ENCODE measurements at regions not wholly inside any gene's neighbourhood (a gene's known extent, or its start where the extent isn't known, plus 50 kb on each side); places are given as distances from the start of the nearest gene placed in this dataset.

- Histone ChIP-seq H3K36me3 (no peaks in the 10 kb centered on the region), H3K27ac (no peak overlapping the region), H3K4me3 (no peak overlapping the region), H3K4me1 (no peaks in the 10 kb centered on the region), H3K27me3 (no peaks in the 10 kb centered on the region), H3K9me3 (no peaks in the 10 kb centered on the region)
- DNase-seq, result no peak
- TF ChIP-seq, protein P1, sequence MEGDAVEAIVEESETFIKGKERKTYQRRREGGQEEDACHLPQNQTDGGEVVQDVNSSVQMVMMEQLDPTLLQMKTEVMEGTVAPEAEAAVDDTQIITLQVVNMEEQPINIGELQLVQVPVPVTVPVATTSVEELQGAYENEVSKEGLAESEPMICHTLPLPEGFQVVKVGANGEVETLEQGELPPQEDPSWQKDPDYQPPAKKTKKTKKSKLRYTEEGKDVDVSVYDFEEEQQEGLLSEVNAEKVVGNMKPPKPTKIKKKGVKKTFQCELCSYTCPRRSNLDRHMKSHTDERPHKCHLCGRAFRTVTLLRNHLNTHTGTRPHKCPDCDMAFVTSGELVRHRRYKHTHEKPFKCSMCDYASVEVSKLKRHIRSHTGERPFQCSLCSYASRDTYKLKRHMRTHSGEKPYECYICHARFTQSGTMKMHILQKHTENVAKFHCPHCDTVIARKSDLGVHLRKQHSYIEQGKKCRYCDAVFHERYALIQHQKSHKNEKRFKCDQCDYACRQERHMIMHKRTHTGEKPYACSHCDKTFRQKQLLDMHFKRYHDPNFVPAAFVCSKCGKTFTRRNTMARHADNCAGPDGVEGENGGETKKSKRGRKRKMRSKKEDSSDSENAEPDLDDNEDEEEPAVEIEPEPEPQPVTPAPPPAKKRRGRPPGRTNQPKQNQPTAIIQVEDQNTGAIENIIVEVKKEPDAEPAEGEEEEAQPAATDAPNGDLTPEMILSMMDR (IDR thresholded peaks at IDR 0.05), result no peak
- intact Hi-C loops (cut with DNase I; ENCODE audit: low total_unique reads), result no loop called here
Observed at GRCh38 chr6:21856456-21856825, 262.9 kb downstream of the SOX4 start.

GRCh38 chr6:21856844-21857243 lies 263.3 kb downstream of the SOX4 start:
- Histone ChIP-seq H3K4me1 (no peaks in the 10 kb centered on the region), H3K27ac (no peak overlapping the region), H3K4me3 (no peak overlapping the region), H3K9me3 (no peaks in the 10 kb centered on the region), H3K27me3 (no peaks in the 10 kb centered on the region), H3K36me3 (no peaks in the 10 kb centered on the region)
- DNase-seq, result no peak
- TF ChIP-seq, protein P1 (IDR thresholded peaks at IDR 0.05), result no peak
- intact Hi-C loops (cut with DNase I; ENCODE audit: low total_unique reads), result no loop called here

GRCh38 chr6:21858076-21858475 lies 264.5 kb downstream of the SOX4 start:
- DNase-seq, result no peak
- intact Hi-C loops (cut with DNase I; ENCODE audit: low total_unique reads), result no loop called here
- H3K4me1 ChIP-seq, result no peaks in the 10 kb centered on the region
- no peaks in the 10 kb centered on the region for H3K36me3 ChIP-seq
- no peak overlapping the region for H3K4me3 ChIP-seq
- TF ChIP-seq, protein P1 (IDR thresholded peaks at IDR 0.05), result no peak
- no peak overlapping the region for H3K27ac ChIP-seq
- no peaks in the 10 kb centered on the region for H3K27me3 ChIP-seq
- H3K9me3 ChIP-seq, result no peaks in the 10 kb centered on the region

- no peak overlapping the region for H3K4me3 ChIP-seq
- TF ChIP-seq, protein P1 (IDR thresholded peaks at IDR 0.05), result no peak
- H3K36me3 ChIP-seq, result no peaks in the 10 kb centered on the region
- no peaks in the 10 kb centered on the region for H3K4me1 ChIP-seq
- intact Hi-C loops (cut with DNase I; ENCODE audit: low total_unique reads), result no loop called here
- no peaks in the 10 kb centered on the region for H3K9me3 ChIP-seq
- H3K27me3 ChIP-seq, result no peaks in the 10 kb centered on the region
- no peak for DNase-seq
- no peak overlapping the region for H3K27ac ChIP-seq
Observed at GRCh38 chr6:21859193-21859735, 265.7 kb downstream of the SOX4 start.

GRCh38 chr6:21861942-21862341 lies 268.4 kb downstream of the SOX4 start:
- TF ChIP-seq, protein P1 (IDR thresholded peaks at IDR 0.05), result no peak
- no peak overlapping the region for H3K27ac ChIP-seq
- DNase-seq, result no peak
- H3K4me3 ChIP-seq, result no peak overlapping the region
- H3K4me1 ChIP-seq, result no peaks in the 10 kb centered on the region
- intact Hi-C loops (cut with DNase I; ENCODE audit: low total_unique reads), result no loop called here
- no peaks in the 10 kb centered on the region for H3K9me3 ChIP-seq
- no peaks in the 10 kb centered on the region for H3K36me3 ChIP-seq
- no peaks in the 10 kb centered on the region for H3K27me3 ChIP-seq

DNA sequence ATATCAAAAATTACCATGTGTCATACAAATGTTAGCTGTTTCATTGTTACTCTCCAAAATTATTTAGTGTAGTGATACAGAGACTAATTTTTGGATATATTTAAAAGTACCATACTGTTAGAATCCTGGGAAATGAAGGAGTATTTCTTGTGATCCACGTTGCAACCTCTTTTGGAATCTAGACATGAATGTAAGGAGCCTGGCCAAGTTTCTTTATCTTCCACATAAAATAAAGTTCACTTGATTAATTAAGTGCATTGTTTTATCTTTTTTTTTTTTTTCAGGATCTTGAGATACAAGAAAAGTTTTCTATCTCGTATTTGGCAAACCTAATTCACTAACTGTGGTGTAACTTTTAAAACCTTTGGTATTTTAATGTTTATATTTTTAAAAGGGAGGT lies 270.7 kb downstream of the SOX4 start:
- no peak overlapping the region for H3K4me3 ChIP-seq
- no peak overlapping the region for H3K27ac ChIP-seq
- no peaks in the 10 kb centered on the region for H3K36me3 ChIP-seq
- TF ChIP-seq, protein P1 (IDR thresholded peaks at IDR 0.05), result no peak
- intact Hi-C loops (cut with DNase I; ENCODE audit: low total_unique reads), result no loop called here
- H3K9me3 ChIP-seq, result no peaks in the 10 kb centered on the region
- DNase-seq, result no peak
- no peaks in the 10 kb centered on the region for H3K27me3 ChIP-seq
- H3K4me1 ChIP-seq, result no peaks in the 10 kb centered on the region
